NCI-H446 (cell line): ENCODE measurements at regions not wholly inside any gene's neighbourhood (a gene's known extent, or its start where the extent isn't known, plus 50 kb on each side); places are given as distances from the start of the nearest gene placed in this dataset.
"Not testable (repeated sequence)": the region's sequence is repeated elsewhere in the genome, so short reads cannot be mapped to it uniquely, and the experiment has no call there.

Experiments
- DNase-seq, 2 experiments: peaks; one replicate each; lab custom pipeline; 2025; lab: John Stamatoyannopoulos, UW

DNA sequence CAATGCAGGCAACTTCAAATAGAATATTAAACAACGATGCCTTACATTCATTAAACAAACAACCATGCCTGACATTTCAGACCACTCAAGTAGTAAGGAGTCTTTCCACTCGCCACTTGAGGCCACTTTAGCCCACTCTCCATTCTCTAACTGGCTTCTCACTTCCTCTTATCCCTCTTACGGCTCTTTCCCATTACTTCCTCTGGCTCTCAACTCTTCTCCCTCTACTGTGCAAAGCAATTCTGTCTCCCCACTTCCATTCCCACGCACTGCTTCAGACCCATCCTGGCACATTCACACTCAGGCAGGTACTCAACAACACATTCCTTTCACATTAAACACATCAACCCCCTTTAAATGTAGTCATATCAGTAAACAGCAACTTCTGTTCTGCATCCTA lies 229.8 kb upstream of the IPO5 start:
- no peak for DNase-seq

DNA sequence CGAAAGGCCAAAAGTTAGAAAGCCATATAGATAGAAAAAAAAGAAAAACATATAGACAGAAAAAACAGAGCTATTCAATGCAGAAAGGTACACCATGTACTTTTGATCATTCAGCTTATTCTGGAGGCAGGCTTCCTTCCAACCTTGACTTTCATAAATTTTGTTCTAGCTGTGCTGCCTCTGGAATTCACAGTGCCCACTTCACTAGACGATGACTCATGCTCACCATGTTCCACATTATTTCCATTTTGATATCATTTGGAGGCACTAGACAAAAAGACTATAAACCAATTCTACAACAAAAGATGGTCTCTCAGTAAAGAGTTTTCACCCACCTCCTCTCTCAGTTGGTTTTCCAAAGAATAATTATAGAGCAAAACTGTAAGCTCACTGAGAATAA lies 229.0 kb upstream of the IPO5 start:
- DNase-seq, result no peak

GRCh38 chr13:97726664-97727280 lies 226.7 kb upstream of the IPO5 start:
- DNase-seq, result no peak

GRCh38 chr13:97727991-97728390 lies 225.5 kb upstream of the IPO5 start:
- no peak for DNase-seq

DNA sequence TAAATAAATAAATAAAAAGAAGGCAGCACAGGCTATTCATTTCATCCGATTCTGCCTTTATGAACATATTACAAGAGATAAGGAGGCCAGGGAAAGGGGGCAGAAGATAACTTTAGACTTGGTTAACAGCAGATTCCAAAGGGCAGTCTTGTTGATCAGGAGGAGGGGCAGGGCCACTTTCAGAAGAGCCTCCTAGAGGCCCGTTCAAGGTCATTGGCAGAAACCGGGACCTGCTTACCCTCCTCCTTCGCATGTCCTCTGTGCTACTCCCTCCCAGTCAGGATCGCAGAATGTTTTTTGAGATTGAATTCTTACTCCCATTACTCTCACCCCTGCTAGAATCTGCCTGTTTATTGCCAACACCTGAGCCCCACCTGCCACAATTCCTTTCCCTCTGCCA lies 217.0 kb upstream of the IPO5 start:
- DNase-seq, result no peak

DNA sequence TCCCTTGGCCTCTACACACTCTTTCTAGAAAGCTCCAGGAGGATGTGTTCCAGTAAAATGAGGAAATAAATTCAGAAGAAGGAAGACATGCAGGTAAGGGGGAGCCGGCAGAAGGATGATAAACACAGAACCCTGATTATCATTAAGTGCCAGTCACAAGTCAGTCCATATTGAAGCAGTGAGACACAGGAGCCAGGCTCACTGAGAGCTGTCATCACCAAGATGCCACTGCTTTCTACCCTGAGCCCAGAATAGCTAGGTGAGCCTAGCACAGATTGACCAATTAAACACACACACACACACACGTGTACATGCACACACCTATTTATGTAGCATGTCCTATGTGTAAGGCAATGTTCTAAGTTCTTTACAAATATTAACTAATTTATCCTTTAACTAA lies 211.4 kb upstream of the IPO5 start:
- no peak for DNase-seq

- no peak for DNase-seq
Measured at GRCh38 chr13:97743938-97744337, 209.5 kb upstream of the IPO5 start.

GRCh38 chr13:97746649-97747048 lies 206.8 kb upstream of the IPO5 start:
- DNase-seq, result no peak

GRCh38 chr13:97749174-97749573 lies 204.3 kb upstream of the IPO5 start:
- DNase-seq, result no peak

DNA sequence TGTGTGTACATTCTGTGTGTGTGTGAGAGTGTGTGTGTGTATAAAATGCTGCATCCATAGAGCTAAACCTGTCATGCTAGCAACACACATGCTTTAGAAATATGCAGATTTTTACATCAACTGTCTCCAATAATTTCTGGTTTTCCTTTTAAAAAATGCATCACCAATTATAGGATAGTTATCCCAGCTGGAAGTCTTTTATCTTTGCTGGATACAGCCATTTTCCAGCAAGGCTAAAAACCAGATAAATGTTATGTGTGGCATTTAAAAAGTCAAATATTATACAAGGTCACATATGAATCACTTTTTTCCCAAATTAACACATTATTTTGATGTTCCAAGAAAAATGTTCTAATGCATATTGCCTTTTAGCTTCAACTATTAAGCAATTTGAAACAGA lies 202.0 kb upstream of the IPO5 start:
- DNase-seq, result no peak

DNA sequence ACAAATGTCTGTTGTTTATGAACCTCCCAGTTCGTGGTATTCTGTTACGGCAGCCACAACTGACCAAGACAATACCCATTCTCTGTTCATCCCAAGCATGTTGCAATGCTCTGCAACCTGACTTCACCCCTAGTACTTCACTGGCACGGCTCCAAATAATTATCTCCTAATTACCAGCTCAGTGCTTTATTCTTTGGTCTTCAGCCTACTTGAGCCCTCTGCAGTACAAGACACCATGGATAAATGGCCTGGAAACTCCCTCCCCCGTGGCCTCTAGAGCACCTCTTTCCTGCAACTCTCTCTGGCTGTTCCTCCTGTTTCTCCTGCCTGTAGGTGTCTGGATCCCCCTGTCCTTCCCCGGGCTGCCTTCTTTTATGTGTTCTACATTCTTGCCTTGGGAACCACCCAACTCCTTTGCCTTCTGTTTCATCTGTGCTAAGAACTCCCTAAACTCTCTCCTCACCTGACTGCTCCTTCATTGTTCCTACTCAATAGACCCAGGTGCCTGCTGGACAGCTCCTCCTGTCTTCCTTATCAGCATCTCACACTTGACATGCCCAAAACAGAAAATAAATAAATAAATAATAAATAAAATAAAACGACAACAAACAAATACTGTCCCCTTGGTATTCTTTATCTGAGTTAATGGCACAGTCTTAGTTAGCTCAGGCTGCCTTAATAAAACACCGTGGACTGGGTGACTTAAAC lies 200.4 kb upstream of the IPO5 start:
- no peak for DNase-seq

- DNase-seq, result no peak
Measured at GRCh38 chr13:97753942-97754670, 199.4 kb upstream of the IPO5 start.

- DNase-seq, result no peak
Measured at GRCh38 chr13:97757807-97758206, 195.7 kb upstream of the IPO5 start.

- no peak for DNase-seq
Measured at GRCh38 chr13:97758317-97758716, 195.2 kb upstream of the IPO5 start.

- DNase-seq, result no peak
Measured at GRCh38 chr13:97761796-97762540, 191.5 kb upstream of the IPO5 start.

- no peak for DNase-seq
Measured at GRCh38 chr13:97766749-97767148, 186.7 kb upstream of the IPO5 start.

GRCh38 chr13:97768134-97768533 lies 185.3 kb upstream of the IPO5 start:
- no peak for DNase-seq

GRCh38 chr13:97770231-97770630 lies 183.2 kb upstream of the IPO5 start:
- DNase-seq, result not testable (repeated sequence)

DNA sequence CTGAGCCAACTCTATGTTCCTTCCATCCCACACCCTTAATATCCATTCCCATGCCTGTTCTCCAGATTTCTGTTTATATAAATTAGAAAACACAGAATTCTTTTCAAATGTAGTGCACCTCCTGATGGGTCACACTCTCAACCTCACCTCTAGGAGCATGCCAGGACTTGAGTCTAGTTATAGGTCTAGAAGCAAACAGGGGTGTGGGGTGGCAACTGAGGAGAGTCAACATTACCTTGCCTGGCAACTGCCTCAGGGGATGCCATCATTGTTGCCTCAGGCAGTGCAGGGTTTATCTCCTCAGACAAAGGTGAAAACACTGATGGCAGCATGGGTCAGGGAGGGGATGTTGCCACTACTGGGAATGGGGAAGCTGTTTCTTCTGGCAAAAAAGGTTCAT lies 181.0 kb upstream of the IPO5 start:
- DNase-seq, result not testable (repeated sequence)

GRCh38 chr13:97774391-97775100 lies 178.9 kb upstream of the IPO5 start:
- not testable (repeated sequence) for DNase-seq

- no peak for DNase-seq
Measured at GRCh38 chr13:97780486-97780885, 173.0 kb upstream of the IPO5 start.

DNA sequence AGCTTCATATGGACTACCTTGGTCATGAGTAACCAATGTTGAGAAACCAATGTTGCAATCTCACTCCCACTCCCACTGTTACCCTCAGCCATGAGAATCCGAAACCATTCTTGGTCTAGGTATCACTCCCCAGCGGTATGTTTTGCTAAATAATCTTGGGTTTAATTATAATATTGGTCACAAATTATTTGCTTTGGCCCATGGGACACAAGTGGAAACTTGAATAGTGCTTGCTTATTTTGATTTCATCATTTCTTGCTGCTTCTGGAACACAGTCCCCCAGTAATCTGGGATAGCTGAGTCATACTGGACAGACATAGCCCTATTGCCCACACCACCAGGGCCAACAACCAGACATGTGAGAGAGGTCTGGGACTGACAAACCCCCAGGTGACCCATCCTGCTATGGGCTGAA lies 171.6 kb upstream of the IPO5 start:
- DNase-seq, result no peak
